HG02970 (cell line): ENCODE measurements at regions not wholly inside any gene's neighbourhood (a gene's known extent, or its start where the extent isn't known, plus 50 kb on each side); places are given as distances from the start of the nearest gene placed in this dataset.
"Not testable (repeated sequence)": the region's sequence is repeated elsewhere in the genome, so short reads cannot be mapped to it uniquely, and the experiment has no call there.

Experiments used
- ATAC-seq: cut with Tn5 transposase; IDR thresholded peaks from one replicate; pipeline ENCODE4 v1.9.1; 2021; ENCODE audit warnings: mild to moderate bottlenecking, moderate library complexity, moderate number of reproducible peaks; ENCODE audit not compliant: unreplicated experiment, low FRiP score

DNA sequence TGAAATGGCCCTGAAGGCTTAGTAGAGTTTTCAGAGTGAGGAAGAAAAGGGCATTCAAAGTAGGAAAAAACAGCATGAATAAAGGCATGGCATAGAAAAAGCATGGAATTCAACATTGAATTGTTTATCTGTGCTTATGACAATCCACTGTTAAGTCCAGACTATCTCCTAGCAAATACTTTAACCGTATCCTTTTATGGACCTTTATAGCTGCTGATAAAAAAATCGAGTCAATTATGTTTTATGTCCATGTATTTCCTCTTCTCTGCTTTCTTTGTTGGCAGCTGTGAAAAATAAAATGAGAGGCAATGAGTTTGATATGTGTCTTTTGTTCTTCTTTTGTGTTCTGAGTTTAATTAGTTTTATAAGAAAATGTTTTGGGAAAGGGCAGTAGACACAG is 70.4 kb downstream of the TDRD15 start:
- ATAC-seq, result no peak

DNA sequence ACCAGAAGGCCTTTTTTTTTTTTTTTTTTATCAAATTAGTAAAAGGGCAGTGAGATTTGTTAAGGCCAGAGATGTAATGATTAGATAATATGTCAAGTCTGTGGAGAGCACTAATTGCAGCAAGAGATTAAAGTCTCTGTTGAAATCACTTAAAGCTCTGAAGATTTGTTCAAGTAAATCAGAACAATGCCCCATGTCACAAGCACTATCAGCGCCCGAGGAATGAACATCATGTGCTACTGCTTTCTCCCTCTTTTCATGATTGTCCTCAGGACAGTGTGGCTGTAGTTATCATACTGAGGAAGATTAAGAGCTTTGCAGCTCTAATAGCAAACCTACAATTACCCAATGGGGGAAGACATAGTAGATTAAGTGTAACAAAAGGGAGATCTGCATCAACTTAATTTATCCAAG is 71.1 kb downstream of the TDRD15 start:
- ATAC-seq, result no peak

DNA sequence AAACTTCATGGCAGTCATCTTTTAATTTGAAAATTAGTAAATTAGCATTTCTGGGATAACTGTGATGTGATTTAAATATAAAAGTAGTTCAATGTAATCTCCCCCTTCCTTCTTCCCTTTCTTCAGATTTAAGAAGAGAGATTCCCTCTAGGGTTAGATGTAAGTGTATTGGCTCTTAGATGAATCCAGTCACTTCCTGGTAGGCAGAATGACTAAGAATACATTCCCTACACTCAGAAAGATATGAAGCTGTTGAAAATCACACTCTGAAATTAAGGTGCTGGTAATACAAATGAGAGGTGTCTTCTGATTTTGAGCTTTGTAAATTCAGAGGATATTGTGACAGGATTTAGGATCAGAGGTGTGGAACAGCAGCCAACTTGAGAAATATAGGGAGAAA is 71.6 kb downstream of the TDRD15 start:
- no peak for ATAC-seq

DNA sequence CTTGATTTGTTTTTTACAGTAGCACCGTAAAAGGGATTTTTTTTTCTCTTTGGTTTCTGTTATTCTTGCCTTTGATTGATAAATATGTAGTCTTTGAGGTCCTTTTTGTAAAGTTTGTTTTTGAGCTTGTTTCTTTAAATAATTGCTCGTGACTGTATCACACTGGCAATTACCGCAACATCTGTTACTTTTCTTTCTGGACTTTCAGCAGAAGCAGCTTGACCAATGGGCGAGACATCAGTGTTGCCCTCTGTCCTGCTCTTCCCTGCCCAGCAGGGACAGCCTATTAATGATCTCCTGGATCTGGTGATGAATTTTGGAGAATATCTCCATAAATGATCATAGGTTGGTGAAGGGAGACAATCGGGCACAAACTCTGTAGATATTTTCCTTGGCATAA is 74.9 kb downstream of the TDRD15 start:
- no peak for ATAC-seq

DNA sequence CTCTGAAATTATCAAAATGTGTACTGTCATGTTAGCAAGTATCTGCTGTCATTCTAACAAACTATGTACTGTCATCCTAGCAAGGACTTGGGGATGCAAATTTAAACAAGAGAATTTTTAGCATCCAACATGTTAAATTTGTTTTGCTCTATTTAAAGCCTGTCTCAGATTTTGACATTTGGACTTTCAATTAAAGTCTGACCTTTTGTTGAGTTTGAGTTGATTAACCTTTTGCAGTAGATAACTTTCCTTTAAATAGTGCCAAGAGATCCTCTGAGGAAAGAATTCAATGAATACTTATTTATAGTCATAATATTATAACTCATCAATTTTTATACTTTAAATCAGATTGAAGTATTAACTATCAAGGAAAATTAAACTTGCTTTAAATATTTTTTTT is 80.2 kb downstream of the TDRD15 start:
- ATAC-seq, result no peak

DNA sequence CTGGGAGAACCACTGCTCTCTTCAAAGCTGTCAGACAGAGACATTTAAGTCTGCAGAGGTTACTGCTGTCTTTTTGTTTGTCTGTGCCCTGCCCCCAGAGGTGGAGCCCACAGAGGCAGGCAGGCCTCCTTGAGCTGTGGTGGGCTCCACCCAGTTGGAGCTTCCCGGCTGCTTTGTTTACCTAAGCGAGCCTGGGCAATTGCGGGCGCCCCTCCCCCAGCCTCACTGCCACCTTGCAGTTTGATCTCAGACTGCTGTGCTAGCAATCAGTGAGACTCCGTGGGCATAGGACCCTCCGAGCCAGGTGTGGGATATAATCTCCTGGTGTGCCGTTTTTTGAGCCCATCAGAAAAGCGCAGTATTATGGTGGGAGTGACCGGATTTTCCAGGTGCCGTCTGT is 90.3 kb downstream of the TDRD15 start:
- not testable (repeated sequence) for ATAC-seq

DNA sequence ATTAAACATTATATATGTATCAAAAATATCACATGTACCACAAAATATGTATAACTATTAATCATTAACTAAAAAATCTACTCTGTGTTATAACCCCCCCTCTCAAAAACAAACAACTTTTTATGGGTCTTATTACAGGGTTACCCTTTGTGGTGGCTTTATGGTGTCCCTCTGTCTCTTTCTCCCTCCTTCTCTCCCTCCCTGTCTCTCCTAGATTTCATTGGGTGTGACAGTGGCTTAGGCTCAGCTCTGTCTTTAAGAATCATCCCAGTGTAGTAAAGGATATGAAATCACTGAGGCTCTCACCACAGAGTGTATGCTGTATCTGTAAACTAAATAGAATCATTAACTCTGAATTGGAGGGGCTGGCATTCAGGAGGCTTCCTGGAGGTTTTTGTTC is 93.7 kb downstream of the TDRD15 start:
- ATAC-seq, result no peak

DNA sequence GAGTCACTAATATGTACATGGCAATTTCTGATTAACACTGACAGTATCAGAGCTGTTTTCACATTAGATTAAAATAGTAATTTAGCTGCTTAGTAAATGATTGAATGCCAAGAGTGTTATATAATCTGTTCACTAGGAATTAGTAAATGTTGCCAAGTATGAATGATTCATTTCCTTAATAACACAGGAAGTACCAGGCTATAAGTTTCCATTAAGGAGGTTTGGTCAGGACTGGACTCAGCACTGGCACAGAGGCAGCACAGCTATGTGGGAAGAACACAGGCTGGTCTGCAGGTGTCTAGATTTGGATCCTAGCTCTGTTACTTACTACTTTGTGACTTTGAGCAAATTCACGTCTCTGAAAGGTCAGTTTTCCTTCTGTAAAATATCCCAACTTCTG is 97.2 kb downstream of the TDRD15 start:
- ATAC-seq, result no peak

DNA sequence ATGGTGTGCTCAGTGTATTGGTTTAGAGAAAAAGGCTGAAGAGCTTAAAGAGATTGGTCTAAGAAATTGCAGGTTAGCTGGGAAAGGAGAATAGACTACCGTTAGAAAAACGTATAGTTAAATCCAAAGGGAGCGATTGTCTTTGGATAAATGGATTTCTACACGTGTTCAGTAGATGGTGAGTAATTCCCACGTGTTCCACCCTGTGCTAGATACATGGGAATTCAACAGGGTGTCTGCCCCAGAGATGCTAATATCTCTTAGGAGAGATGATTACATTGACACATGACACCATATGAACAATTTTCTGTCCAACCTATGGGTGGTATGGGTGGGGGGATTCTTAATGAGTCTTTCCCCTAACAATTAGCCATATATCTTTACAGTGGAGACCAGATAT is 99.8 kb downstream of the TDRD15 start:
- ATAC-seq, result no peak

DNA sequence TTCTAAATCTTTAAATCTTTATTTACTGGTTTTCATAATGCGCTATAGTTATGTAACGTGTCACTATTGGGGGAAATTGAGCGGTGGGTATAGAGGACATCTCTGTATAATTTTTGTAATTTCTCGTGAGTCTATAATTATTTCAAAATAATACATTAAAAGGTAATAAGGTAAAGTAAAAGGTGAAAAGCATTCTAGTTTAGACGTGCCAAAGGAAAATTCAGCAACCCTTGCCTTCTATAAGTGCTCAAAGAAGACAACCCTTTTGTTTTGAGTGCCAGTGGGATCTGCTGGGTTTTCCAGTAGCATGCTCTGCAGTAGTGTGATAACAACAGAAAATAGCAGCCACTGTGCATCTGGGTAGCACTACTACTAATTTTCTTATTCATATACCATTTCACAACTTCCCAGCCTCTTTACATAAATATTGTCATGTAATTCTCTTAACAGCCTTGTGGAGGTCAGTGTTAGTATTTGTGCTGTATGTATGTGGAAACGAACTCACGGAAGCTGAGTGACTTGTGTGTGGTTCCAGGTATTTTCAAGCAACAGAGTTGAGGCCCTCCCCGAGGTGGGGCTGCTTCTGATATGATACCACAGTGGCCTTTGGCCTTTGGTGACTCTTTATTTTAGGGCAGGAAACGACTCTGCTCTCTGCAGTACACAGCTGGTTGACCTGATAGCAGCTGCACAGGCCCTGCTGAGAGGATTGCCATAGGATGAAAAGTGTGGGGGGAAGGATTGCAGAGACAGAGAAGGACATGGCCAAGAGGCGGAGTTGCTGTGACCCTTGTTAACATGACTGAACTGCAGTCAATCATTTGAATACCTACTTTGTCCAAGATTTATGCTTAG is 104.5 kb downstream of the TDRD15 start:
- no peak for ATAC-seq

DNA sequence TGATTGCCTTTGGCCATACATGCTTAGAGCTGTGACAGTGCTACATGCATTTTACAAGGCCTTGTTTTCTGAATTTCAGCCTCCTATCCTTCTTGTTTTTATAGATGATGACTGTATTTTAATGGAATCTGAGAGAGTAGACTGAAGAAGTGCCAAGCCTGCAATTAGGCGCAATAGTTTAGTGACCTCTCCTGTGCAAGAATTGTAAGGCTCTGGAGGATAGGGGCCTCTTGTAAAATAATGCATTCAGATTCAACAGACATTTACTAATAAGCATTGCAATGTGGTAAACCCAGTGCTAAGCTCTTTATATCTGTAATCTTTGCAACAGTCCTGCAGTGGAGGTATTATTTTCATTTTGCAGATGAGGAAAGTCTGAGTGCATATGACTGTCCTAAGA is 105.5 kb downstream of the TDRD15 start:
- ATAC-seq, result no peak

DNA sequence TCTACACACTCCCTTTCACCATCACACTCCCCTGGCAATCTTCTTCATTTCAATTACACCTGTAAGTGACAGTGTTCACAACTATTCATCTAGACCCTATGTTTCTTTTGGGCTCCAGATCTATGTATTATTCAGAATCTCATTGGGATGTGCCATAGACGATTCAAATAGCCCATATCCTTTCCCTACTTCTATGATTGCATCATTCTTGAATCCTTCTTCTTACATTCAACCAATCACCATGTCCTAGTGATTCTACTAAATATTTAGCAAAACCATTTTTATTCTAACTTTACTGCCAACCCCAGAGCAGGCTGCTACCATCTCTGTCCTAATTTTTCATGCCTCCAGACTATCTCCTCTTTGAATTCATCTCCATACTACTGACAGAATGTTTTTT is 106.4 kb downstream of the TDRD15 start:
- ATAC-seq, result no peak

DNA sequence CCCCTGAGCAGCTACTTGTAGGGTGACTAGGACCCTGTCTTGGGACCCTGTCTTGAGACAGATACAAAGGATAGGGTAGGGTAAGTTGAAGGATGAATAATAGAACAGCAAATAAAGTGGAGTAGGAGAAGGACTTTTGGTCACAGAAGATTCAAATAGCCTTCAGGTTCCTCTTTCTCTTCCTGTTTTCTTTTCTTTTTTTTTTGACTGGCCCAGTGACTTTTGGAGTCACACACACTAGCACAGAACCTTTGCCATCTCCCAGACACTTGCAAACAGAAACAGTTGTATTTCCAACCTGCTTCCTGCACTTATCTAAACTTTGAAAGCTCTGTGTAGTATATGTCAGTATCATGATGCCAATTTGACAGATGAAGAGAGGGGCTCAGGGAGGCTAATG is 108.2 kb downstream of the TDRD15 start:
- no peak for ATAC-seq

DNA sequence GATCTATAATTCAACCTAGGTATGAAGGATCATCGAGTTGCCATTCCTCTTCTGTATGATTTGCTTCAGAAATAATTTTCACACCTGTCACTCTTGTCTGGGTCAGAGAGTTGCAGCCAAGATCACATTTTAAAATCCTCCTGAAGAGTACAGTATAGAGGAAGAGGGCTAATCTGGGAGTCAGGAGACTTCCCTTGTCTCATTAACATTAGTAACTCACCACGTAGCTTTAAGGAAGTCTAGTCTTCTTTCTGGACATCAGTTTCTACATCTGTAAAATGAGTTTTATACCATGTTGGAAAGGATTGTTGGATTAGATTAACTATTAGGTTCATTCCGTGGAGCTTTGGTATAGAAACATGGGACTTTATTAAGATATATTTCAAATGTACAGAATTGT is 109.4 kb downstream of the TDRD15 start:
- no peak for ATAC-seq

DNA sequence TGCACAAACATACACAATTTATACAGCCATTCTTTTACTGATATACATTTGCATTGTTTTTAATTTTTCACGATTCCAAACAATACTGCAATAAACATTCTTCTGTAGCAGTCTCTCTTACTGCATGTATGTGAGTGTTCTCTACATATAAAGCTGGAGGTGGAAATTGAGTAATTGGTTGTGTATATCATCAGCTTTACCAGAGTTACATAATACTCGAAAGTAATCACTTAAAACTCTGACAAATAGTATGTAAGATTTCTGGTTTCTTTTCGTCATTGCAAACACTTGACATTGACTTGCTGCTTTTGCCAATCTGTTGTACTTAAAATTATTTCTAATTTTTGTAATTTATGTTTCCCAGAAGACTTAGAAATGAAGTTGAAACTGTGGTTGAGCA is 110.2 kb downstream of the TDRD15 start:
- ATAC-seq, result no peak

DNA sequence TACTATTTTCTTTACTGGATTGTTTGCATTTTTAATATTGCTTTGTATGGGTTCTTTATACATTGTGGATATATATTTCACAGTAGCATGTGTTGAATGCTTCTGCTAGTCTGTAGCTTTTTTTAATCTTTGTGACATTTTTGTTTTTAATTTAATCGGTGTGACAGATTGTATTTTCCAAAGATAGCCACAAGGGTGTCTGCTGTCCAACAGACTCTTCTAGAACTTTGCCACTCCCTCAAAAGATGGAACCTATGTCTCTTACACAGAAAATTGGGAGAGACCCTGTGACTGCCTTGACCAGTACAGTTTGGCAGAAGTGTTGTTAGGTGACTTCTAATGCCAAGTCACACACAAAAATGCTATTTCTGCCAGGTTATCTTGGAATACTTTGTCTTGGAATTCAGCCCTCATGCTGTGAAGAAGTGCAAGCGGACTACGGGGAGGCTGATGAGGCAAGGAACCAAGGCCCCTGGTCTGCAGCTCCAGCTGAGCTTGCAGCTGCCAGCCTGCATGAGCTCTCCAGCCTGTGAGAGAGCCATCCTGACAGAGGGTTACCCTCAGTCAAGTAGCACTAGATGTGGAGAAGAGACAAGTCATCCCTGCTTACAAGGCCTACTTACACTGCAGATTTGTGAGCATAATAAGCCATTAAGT is 110.8 kb downstream of the TDRD15 start:
- no peak for ATAC-seq

DNA sequence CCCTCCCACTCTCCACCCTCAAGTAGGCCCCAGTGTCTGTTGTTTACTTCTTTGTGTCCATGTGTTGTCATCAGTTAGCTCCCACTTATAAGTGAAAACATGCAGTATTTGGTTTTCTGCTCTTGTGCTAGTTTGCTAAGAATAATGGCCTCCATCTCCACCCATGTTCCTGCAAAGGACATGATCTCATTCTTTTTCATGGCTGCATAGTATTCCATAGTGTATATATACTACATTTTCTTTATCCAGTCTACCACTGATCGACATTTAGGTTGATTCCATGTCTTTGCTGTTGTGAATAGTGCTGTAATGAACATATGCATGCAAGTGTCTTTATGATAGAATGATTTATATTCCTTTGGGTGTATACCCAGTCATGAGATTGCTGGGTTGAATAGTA is 116.0 kb downstream of the TDRD15 start:
- not testable (repeated sequence) for ATAC-seq

DNA sequence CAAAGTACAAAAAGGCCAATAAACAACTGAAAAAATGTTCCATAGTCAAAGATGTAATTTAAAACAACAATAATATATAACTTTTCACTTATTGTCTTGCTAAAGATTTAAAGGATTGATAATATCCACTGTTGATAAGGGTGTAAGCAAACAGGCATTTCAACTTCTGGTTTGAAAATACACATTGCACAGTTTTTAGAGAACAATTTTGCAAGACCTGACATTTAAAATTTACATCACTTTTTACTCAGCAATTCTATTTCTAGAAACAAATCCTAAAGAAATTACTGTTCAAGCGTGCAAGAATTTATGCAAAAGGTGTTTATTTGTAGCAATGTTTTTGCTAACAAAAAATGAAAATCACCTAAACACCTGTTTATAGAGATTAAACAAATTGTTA is 120.4 kb downstream of the TDRD15 start:
- no peak for ATAC-seq

DNA sequence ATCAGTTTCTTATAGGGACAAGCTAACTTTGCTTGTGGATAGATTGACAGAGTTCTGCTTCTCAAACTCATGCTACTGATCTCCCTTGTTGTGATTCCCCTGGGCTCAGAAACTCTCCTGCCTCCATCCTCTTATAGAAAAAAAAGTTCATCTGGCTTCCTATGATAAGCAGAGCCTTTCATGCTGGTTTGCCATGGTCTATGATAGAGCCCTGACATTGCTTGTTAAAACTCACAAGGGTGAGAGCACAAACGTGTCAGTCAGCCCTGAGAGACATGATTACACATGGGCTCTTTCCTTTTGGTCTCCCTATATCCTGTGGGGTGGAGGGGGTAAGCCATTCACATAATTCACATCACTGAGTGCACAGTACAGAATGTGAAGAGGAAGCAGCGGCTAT is 121.8 kb downstream of the TDRD15 start:
- ATAC-seq, result no peak

DNA sequence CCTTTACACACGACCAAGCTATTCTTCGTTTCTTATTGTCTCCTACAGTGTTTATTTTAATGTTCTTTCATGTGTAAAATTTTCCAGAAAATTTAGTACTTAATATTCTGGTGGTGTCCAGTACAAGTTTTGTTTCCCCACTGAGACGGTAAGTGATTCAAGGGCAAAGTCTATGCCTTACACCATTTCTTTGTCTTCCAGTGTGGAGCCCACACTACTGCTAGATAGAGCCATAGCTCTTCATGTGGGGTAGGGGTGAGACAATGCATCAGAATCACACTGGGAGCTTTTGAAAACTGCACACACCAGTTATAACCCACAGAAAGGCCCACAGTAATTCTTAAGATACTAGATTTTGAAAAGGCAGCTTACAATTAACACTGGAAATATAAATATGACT is 125.6 kb downstream of the TDRD15 start:
- no peak for ATAC-seq

DNA sequence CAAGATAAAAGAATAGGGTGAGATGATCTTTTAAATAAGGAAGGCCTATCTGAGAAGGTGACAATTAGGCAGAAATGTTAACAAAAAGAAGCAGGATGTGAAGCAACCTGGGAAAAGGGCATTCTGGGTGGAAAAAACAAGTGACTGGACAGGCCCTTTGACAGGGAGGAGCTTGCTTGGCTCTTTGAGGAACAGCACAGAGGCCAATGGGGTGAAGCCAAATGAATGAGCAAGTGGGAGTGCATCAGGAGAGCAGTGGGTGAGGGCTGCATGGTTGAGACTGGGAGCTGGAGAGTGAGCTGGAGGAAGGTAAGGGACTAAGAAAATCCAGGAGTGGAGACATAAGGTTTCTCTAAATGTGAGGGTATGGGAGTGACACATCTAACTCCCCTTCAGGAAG is 126.9 kb downstream of the TDRD15 start:
- no peak for ATAC-seq
